H1 (cell line): ENCODE measurements at regions not wholly inside any gene's neighbourhood (a gene's known extent, or its start where the extent isn't known, plus 50 kb on each side); places are given as distances from the start of the nearest gene placed in this dataset.

Experiments used
- CHD1 ChIP-seq: IDR thresholded peaks from 2 replicates; pipeline ENCODE4 v1.6.1; 2012; ENCODE audit warnings: low read depth, low read length, improper control_type of control experiment
- CHD2 ChIP-seq: IDR thresholded peaks from 2 replicates; pipeline ENCODE4 v1.6.1; 2012; ENCODE audit warnings: low read length, improper control_type of control experiment
- EZH2 ChIP-seq: fragments of 200-600 bp; sonication (generic); IDR thresholded peaks from 2 replicates; pipeline ENCODE4 v1.7.1; 2012; ENCODE audit warnings: low read depth, mild to moderate bottlenecking, moderate library complexity, low read length, inconsistent platforms; ENCODE audit not compliant: severe bottlenecking
- RXRA ChIP-seq: IDR thresholded peaks from 2 replicates; pipeline ENCODE4 v1.6.1; 2011; ENCODE audit warnings: low read depth, mild to moderate bottlenecking, low read length, moderate library complexity; ENCODE audit not compliant: insufficient read depth
- SP2 ChIP-seq: IDR thresholded peaks from 2 replicates; pipeline ENCODE4 v1.6.1; 2012; ENCODE audit warnings: mild to moderate bottlenecking, low read length, inconsistent platforms
- SP4 ChIP-seq: IDR thresholded peaks from 2 replicates; pipeline ENCODE4 v1.6.1; 2012; ENCODE audit warnings: low read length, inconsistent platforms

- TF ChIP-seq CHD1 = no peak
- TF ChIP-seq EZH2 = no peak
- no peak for TF ChIP-seq CHD2
- TF ChIP-seq RXRA = no peak
- TF ChIP-seq SP4 = no peak
- no peak for TF ChIP-seq SP2
Measured at GRCh38 chr4:123248085-123248659, 148.4 kb upstream of the SPRY1 start (continued).
